Activated CD8-positive, alpha-beta T cell treated with anti-CD3 and anti-CD28 coated beads for 36 hours (primary cell): ENCODE measurements at regions not wholly inside any gene's neighbourhood (a gene's known extent, or its start where the extent isn't known, plus 50 kb on each side); places are given as distances from the start of the nearest gene placed in this dataset.

ENCODE experiments used
- ATAC-seq: fragments of 200-7000 bp; cut with Tn5 transposase; one replicate; pipeline ENCODE4 v1.10.0; 2021; ENCODE audit warnings: mild to moderate bottlenecking, moderate library complexity
- CTCF ChIA-PET: fragments of 350-600 bp; sonication (Branson Sonifier 250); formaldehyde crosslinking; loops from one replicate; lab custom pipeline; 2021; ENCODE audit warnings: antibody characterized with exemption; lab: Charles Lee
- POLR2A ChIA-PET: fragments of 350-600 bp; sonication (Branson Sonifier 250); formaldehyde crosslinking; loops from one replicate; lab custom pipeline; 2021; ENCODE audit warnings: antibody characterized with exemption; lab: Charles Lee
- DNase-seq: peaks from one replicate; pipeline ENCODE4 v3.0.0-alpha.2; 2020
- H3K27ac Mint-ChIP-seq: one replicate; pipeline ENCODE4 v1.8.0; 2021; ENCODE audit warnings: mild to moderate bottlenecking, mixed read lengths
- H3K27me3 Mint-ChIP-seq: one replicate; pipeline ENCODE4 v1.8.0; 2021; ENCODE audit warnings: mixed read lengths
- H3K36me3 Mint-ChIP-seq: one replicate; pipeline ENCODE4 v1.8.0; 2021; ENCODE audit warnings: low read depth, mixed read lengths
- H3K4me1 Mint-ChIP-seq: one replicate; pipeline ENCODE4 v1.8.0; 2021; ENCODE audit warnings: low read depth, mixed read lengths
- H3K4me3 Mint-ChIP-seq: one replicate; pipeline ENCODE4 v1.8.0; 2021; ENCODE audit warnings: mild to moderate bottlenecking, moderate library complexity, mixed read lengths
- H3K9me3 Mint-ChIP-seq: one replicate; pipeline ENCODE4 v1.8.0; 2021; ENCODE audit warnings: mixed read lengths
- CTCF ChIP-seq: fragments of 200-600 bp; IDR thresholded peaks from one replicate; pipeline ENCODE4 v1.8.0; 2022; ENCODE audit warnings: antibody characterized with exemption, mild to moderate bottlenecking
- intact Hi-C: fragments of 100-400 bp; cut with micrococcal nuclease; formaldehyde crosslinking; loops from one replicate; pipeline ENCODE4 v1.10.0; 2022

GRCh38 chr1:90412563-90412962 is 304.5 kb downstream of the BARHL2 start:
- H3K27ac Mint-ChIP-seq: no peak overlapping the region
- H3K36me3 Mint-ChIP-seq: no peaks in the 10 kb centered on the region
- peaks cover 2% of the 10 kb centered on the region for H3K9me3 Mint-ChIP-seq
- peaks cover 1% of the 10 kb centered on the region for H3K27me3 Mint-ChIP-seq
- TF ChIP-seq CTCF: no peak
- no peaks in the 10 kb centered on the region for H3K4me1 Mint-ChIP-seq
- no peak for DNase-seq
- CTCF ChIA-PET: no interaction called here
- POLR2A ChIA-PET: no interaction called here
- ATAC-seq: no peak
- no peak overlapping the region for H3K4me3 Mint-ChIP-seq
- intact Hi-C loops: no loop called here

- no peak for DNase-seq
- no peak for TF ChIP-seq CTCF
- no peaks in the 10 kb centered on the region for H3K36me3 Mint-ChIP-seq
- ATAC-seq: no peak
- no peak overlapping the region for H3K4me3 Mint-ChIP-seq
- no peak overlapping the region for H3K27ac Mint-ChIP-seq
- ChIA-PET POLR2A (no interaction called here), CTCF (no interaction called here)
- H3K9me3 Mint-ChIP-seq: peaks cover 2% of the 10 kb centered on the region
- H3K4me1 Mint-ChIP-seq: no peaks in the 10 kb centered on the region
- H3K27me3 Mint-ChIP-seq: peaks cover 1% of the 10 kb centered on the region
- intact Hi-C loops: no loop called here
Measured at GRCh38 chr1:90411185-90411584, 305.9 kb downstream of the BARHL2 start.

- intact Hi-C loops: no loop called here
- DNase-seq (no peak), ATAC-seq (no peak)
- H3K4me3 Mint-ChIP-seq: no peak overlapping the region
- no peaks in the 10 kb centered on the region for H3K4me1 Mint-ChIP-seq
- no peak overlapping the region for H3K27ac Mint-ChIP-seq
- peaks cover 1% of the 10 kb centered on the region for H3K27me3 Mint-ChIP-seq
- ChIA-PET POLR2A (no interaction called here), CTCF (interaction anchor here (0.7 to 1.3 kb wide), 2 partner anchors 10 to 362 kb away, joined by 3 read pairs; no protein-coding TSS in a partner anchor)
- H3K36me3 Mint-ChIP-seq: no peaks in the 10 kb centered on the region
- no peak for TF ChIP-seq CTCF
- no peaks in the 10 kb centered on the region for H3K9me3 Mint-ChIP-seq
Measured at GRCh38 chr1:90407737-90408136, 309.4 kb downstream of the BARHL2 start.

GRCh38 chr1:90405726-90406125 is 311.4 kb downstream of the BARHL2 start:
- ChIA-PET POLR2A (no interaction called here), CTCF (no interaction called here)
- Mint-ChIP-seq H3K27me3 (peaks cover 1% of the 10 kb centered on the region), H3K36me3 (no peaks in the 10 kb centered on the region), H3K4me3 (no peak overlapping the region), H3K9me3 (no peaks in the 10 kb centered on the region), H3K4me1 (no peaks in the 10 kb centered on the region), H3K27ac (no peak overlapping the region)
- DNase-seq (no peak), ATAC-seq (no peak)
- TF ChIP-seq CTCF: no peak
- intact Hi-C loops: no loop called here

- Mint-ChIP-seq H3K36me3 (no peaks in the 10 kb centered on the region), H3K9me3 (no peaks in the 10 kb centered on the region), H3K27ac (no peak overlapping the region), H3K27me3 (peaks cover 2% of the 10 kb centered on the region), H3K4me1 (no peaks in the 10 kb centered on the region), H3K4me3 (no peak overlapping the region)
- no peak for DNase-seq
- intact Hi-C loops: no loop called here
- CTCF ChIA-PET: no interaction called here
- TF ChIP-seq CTCF: no peak
- ATAC-seq: no peak
- POLR2A ChIA-PET: no interaction called here
Measured at GRCh38 chr1:90402893-90403849, 313.9 kb downstream of the BARHL2 start.
